DMS79 treated with DMSO at 0.1 percent for 48 hours (cell line): ENCODE measurements at regions not wholly inside any gene's neighbourhood (a gene's known extent, or its start where the extent isn't known, plus 50 kb on each side); places are given as distances from the start of the nearest gene placed in this dataset.
A peak's percentile ranks its signal among the peaks of the same experiment; 100 is the strongest.

ENCODE experiments used
- DNase-seq: peaks from one replicate; lab custom pipeline; 2025; lab: John Stamatoyannopoulos, UW

- DNase-seq, result no peak
Measured at GRCh38 chr5:63726496-63726895, 235.7 kb downstream of the HTR1A start.

GRCh38 chr5:63719147-63719546 lies 243.1 kb downstream of the HTR1A start:
- no peak for DNase-seq

GRCh38 chr5:63700241-63700640 lies 262.0 kb downstream of the HTR1A start:
- DNase-seq, result no peak

GRCh38 chr5:63697811-63698210 lies 264.4 kb downstream of the HTR1A start:
- no peak for DNase-seq

GRCh38 chr5:63690546-63690945 lies 271.7 kb downstream of the HTR1A start:
- no peak for DNase-seq

GRCh38 chr5:63687854-63688516 lies 274.3 kb downstream of the HTR1A start:
- peak; percentile 34 for DNase-seq

GRCh38 chr5:63686938-63687337 lies 275.3 kb downstream of the HTR1A start:
- peak; percentile 89 for DNase-seq

- no peak for DNase-seq
Measured at GRCh38 chr5:63686181-63686580, 276.1 kb downstream of the HTR1A start.

- DNase-seq, result no peak
Measured at GRCh38 chr5:63685454-63685853, 276.8 kb downstream of the HTR1A start.

GRCh38 chr5:63674881-63675280 lies 287.4 kb downstream of the HTR1A start:
- DNase-seq, result no peak

- DNase-seq, result peak; percentile 5
Measured at GRCh38 chr5:63655043-63655442, 307.2 kb downstream of the HTR1A start.

- no peak for DNase-seq
Measured at GRCh38 chr5:63650581-63650980, 311.7 kb downstream of the HTR1A start.

GRCh38 chr5:63648376-63648775 lies 313.9 kb downstream of the HTR1A start:
- DNase-seq, result no peak

- DNase-seq, result no peak
Measured at GRCh38 chr5:63629951-63630630, 332.2 kb downstream of the HTR1A start.

GRCh38 chr5:63613442-63613841 lies 348.8 kb downstream of the HTR1A start:
- DNase-seq, result no peak

- no peak for DNase-seq
Measured at GRCh38 chr5:63603996-63604395, 358.2 kb downstream of the HTR1A start.

GRCh38 chr5:63602971-63603370 lies 359.3 kb downstream of the HTR1A start:
- DNase-seq, result no peak

GRCh38 chr5:63596254-63596653 lies 366.0 kb downstream of the HTR1A start:
- no peak for DNase-seq

GRCh38 chr5:63573380-63573779 lies 388.9 kb downstream of the HTR1A start:
- no peak for DNase-seq

GRCh38 chr5:63572740-63573139 lies 389.5 kb downstream of the HTR1A start:
- DNase-seq, result no peak

- no peak for DNase-seq
Measured at GRCh38 chr5:63570752-63571151, 391.5 kb downstream of the HTR1A start.

GRCh38 chr5:63564789-63565188 lies 397.5 kb downstream of the HTR1A start:
- DNase-seq, result no peak

GRCh38 chr5:63563008-63563917 lies 399.0 kb downstream of the HTR1A start:
- DNase-seq, result no peak
